ENCODE measurements at regions not wholly inside any gene's neighbourhood (a gene's known extent, or its start where the extent isn't known, plus 50 kb on each side); places are given as distances from the start of the nearest gene placed in this dataset.

DNA sequence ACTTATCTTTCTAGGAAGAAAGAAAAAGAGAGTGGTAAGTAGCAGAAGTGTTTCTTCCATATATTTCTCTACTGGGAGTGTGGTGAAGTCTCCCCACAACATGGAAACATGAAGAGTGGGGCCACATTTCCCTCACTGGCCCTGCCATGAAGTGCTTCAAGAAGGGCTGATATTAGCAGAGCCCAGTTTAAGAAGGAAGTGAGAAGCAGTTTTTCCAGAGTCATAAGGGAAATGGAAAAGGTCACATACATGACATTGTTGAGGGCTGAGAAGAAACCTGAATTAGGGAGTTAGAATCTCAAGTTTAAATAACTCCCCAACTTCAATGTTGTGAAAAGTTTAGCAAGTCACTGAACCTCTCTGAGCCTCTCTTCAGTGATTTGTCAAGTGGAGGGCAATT, 171.9 kb upstream of the RBPJ start:
- TF ChIP-seq RARB (CRISPR knock-in tag; IDR thresholded peaks at IDR 0.05) (no peak), ZNF8 (CRISPR knock-in tag; IDR thresholded peaks at IDR 0.05) (no peak), ARNTL (CRISPR knock-in tag; IDR thresholded peaks at IDR 0.05; ENCODE audit: borderline replicate concordance, low read depth) (no peak), BACH2 (CRISPR knock-in tag; IDR thresholded peaks at IDR 0.05; ENCODE audit: borderline replicate concordance) (no peak), ZFP30 (CRISPR knock-in tag; IDR thresholded peaks at IDR 0.05) (no peak)
- TF ChIP-seq, protein P1, sequence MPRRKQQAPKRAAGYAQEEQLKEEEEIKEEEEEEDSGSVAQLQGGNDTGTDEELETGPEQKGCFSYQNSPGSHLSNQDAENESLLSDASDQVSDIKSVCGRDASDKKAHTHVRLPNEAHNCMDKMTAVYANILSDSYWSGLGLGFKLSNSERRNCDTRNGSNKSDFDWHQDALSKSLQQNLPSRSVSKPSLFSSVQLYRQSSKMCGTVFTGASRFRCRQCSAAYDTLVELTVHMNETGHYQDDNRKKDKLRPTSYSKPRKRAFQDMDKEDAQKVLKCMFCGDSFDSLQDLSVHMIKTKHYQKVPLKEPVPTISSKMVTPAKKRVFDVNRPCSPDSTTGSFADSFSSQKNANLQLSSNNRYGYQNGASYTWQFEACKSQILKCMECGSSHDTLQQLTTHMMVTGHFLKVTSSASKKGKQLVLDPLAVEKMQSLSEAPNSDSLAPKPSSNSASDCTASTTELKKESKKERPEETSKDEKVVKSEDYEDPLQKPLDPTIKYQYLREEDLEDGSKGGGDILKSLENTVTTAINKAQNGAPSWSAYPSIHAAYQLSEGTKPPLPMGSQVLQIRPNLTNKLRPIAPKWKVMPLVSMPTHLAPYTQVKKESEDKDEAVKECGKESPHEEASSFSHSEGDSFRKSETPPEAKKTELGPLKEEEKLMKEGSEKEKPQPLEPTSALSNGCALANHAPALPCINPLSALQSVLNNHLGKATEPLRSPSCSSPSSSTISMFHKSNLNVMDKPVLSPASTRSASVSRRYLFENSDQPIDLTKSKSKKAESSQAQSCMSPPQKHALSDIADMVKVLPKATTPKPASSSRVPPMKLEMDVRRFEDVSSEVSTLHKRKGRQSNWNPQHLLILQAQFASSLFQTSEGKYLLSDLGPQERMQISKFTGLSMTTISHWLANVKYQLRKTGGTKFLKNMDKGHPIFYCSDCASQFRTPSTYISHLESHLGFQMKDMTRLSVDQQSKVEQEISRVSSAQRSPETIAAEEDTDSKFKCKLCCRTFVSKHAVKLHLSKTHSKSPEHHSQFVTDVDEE (CRISPR knock-in tag; IDR thresholded peaks at IDR 0.05) = no peak
- TF ChIP-seq, protein P2, sequence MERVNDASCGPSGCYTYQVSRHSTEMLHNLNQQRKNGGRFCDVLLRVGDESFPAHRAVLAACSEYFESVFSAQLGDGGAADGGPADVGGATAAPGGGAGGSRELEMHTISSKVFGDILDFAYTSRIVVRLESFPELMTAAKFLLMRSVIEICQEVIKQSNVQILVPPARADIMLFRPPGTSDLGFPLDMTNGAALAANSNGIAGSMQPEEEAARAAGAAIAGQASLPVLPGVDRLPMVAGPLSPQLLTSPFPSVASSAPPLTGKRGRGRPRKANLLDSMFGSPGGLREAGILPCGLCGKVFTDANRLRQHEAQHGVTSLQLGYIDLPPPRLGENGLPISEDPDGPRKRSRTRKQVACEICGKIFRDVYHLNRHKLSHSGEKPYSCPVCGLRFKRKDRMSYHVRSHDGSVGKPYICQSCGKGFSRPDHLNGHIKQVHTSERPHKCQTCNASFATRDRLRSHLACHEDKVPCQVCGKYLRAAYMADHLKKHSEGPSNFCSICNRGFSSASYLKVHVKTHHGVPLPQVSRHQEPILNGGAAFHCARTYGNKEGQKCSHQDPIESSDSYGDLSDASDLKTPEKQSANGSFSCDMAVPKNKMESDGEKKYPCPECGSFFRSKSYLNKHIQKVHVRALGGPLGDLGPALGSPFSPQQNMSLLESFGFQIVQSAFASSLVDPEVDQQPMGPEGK (CRISPR knock-in tag; IDR thresholded peaks at IDR 0.05; ENCODE audit: borderline replicate concordance) = no peak
- TF ChIP-seq, protein P3, sequence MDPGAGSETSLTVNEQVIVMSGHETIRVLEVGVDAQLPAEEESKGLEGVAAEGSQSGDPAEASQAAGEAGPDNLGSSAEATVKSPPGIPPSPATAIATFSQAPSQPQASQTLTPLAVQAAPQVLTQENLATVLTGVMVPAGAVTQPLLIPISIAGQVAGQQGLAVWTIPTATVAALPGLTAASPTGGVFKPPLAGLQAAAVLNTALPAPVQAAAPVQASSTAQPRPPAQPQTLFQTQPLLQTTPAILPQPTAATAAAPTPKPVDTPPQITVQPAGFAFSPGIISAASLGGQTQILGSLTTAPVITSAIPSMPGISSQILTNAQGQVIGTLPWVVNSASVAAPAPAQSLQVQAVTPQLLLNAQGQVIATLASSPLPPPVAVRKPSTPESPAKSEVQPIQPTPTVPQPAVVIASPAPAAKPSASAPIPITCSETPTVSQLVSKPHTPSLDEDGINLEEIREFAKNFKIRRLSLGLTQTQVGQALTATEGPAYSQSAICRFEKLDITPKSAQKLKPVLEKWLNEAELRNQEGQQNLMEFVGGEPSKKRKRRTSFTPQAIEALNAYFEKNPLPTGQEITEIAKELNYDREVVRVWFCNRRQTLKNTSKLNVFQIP (CRISPR knock-in tag; IDR thresholded peaks at IDR 0.05; ENCODE audit: borderline replicate concordance, low read depth) = no peak
